ENCODE measurements at regions not wholly inside any gene's neighbourhood (a gene's known extent, or its start where the extent isn't known, plus 50 kb on each side); places are given as distances from the start of the nearest gene placed in this dataset.

DNA sequence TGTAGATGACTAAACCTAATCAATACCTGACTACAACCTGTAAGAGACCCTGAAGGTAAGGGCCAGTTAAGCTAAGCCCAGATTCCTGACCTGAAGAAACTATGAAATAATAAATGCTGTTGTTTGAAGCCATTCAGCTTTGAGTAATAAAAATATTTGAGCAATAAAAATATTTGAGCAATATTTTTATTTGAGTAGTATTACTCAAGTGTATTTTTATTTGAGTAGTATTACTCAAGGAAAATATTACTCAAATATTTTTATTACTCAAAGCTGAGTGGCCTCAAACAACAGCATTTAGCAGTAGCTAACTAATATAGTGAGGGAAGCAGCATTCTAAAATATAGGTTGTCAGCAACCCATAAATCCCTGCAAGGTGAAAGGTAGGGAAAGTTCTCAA, 143.8 kb upstream of the RARB start:
- Mint-ChIP-seq H3K27ac (no peak overlapping the region), H3K9me3 (peaks cover 0 to 12% (median 8%) of the 10 kb centered on the region in 7 donors), H3K36me3 (no peaks in the 10 kb centered on the region), H3K27me3 (ENCODE audit: low read depth in 3 of 3) (peaks cover 0 to 2% (median 0%) of the 10 kb centered on the region in 3 donors), H3K4me1 (no peaks in the 10 kb centered on the region), H3K4me3 (no peak overlapping the region)
- Histone ChIP-seq H3K9me3 (replicated peaks in 1 of 2; ENCODE audit: control insufficient read depth in 1 of 2, insufficient read depth in 1 of 2, low read length in 2 of 2) (peaks cover 5 to 8% of the 10 kb centered on the region in 2 donors), H3K79me2 (ENCODE audit: insufficient read depth, low read length) (no peaks in the 10 kb centered on the region), H3K4me1 (ENCODE audit: control insufficient read depth in 1 of 2, insufficient read depth in 2 of 2, low read length in 2 of 2) (no peaks in the 10 kb centered on the region), H3K36me3 (replicated peaks in 1 of 2; ENCODE audit: control insufficient read depth in 1 of 2, insufficient read depth in 2 of 2, low read length in 2 of 2) (no peaks in the 10 kb centered on the region), H3K27ac (ENCODE audit: low read depth in 1 of 2, low read length in 2 of 2) (no peak overlapping the region), H2AFZ (ENCODE audit: insufficient read depth, low read depth, low read length, poor library complexity, severe bottlenecking) (no peak overlapping the region), H3K4me3 (replicated peaks in 1 of 3; ENCODE audit: low read depth in 2 of 3, low read length in 3 of 3) (no peak overlapping the region), H3K4me2 (replicated peaks; ENCODE audit: extremely low read depth, low read length, poor library complexity, severe bottlenecking) (no peak overlapping the region), H3K27me3 (ENCODE audit: control insufficient read depth in 2 of 2, insufficient read depth in 2 of 2, low read length in 2 of 2) (no peaks in the 10 kb centered on the region), H3K9ac (ENCODE audit: insufficient read depth, low read length, poor library complexity, severe bottlenecking) (no peak overlapping the region), H4K20me1 (ENCODE audit: insufficient read depth, low read length) (no peaks in the 10 kb centered on the region)
- intact Hi-C loops (cut with micrococcal nuclease), result no loop called here
- no peak for DNase-seq
- TF ChIP-seq, protein P1, sequence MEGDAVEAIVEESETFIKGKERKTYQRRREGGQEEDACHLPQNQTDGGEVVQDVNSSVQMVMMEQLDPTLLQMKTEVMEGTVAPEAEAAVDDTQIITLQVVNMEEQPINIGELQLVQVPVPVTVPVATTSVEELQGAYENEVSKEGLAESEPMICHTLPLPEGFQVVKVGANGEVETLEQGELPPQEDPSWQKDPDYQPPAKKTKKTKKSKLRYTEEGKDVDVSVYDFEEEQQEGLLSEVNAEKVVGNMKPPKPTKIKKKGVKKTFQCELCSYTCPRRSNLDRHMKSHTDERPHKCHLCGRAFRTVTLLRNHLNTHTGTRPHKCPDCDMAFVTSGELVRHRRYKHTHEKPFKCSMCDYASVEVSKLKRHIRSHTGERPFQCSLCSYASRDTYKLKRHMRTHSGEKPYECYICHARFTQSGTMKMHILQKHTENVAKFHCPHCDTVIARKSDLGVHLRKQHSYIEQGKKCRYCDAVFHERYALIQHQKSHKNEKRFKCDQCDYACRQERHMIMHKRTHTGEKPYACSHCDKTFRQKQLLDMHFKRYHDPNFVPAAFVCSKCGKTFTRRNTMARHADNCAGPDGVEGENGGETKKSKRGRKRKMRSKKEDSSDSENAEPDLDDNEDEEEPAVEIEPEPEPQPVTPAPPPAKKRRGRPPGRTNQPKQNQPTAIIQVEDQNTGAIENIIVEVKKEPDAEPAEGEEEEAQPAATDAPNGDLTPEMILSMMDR (IDR thresholded peaks at IDR 0.05), result no peak

DNA sequence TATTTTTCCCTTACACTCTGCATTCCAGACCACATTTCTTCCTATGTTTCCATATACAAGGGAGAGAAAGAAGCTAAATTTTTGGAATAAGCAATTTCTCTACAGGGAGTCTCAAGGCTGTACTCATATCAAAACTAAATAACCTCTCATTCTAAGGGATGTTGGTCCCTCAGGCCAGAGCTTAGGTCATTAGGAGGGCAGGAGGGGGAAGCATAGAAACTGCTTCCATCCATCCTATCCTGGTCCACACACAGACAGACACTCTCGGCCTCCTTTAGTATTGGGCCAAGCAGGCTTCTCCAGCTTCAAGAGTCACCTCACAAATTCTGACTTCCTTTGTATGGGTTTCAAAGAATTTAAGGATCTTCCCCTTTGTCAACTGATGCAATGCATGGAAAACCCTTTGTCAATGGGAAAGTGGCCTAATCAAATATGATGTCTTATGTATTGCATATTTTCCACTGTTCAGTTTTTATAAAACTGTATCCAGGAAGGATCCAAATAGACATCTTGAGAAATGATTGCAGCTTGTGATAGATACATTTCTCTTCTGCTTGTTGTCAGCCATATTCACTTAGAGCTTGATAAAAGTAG, 140.7 kb upstream of the RARB start:
- no peak overlapping the region for H3K27ac Mint-ChIP-seq
- WGBS (ENCODE audit: insufficient coverage), result no CpG with 5 or more reads among the region's 1 CpG
- Histone ChIP-seq H3K4me2 (replicated peaks; ENCODE audit: extremely low read depth, low read length, poor library complexity, severe bottlenecking) (no peak overlapping the region), H3K36me3 (replicated peaks in 1 of 2; ENCODE audit: control insufficient read depth in 1 of 2, insufficient read depth in 2 of 2, low read length in 2 of 2) (no peaks in the 10 kb centered on the region), H3K27me3 (ENCODE audit: control insufficient read depth in 2 of 2, insufficient read depth in 2 of 2, low read length in 2 of 2) (no peaks in the 10 kb centered on the region), H3K4me1 (ENCODE audit: control insufficient read depth in 1 of 2, insufficient read depth in 2 of 2, low read length in 2 of 2) (no peaks in the 10 kb centered on the region), H3K4me3 (replicated peaks in 1 of 3; ENCODE audit: low read depth in 2 of 3, low read length in 3 of 3) (no peak overlapping the region), H2AFZ (ENCODE audit: insufficient read depth, low read depth, low read length, poor library complexity, severe bottlenecking) (no peak overlapping the region), H4K20me1 (ENCODE audit: insufficient read depth, low read length) (no peaks in the 10 kb centered on the region), H3K9ac (ENCODE audit: insufficient read depth, low read length, poor library complexity, severe bottlenecking) (no peak overlapping the region), H3K9me3 (replicated peaks in 1 of 2; ENCODE audit: control insufficient read depth in 1 of 2, insufficient read depth in 1 of 2, low read length in 2 of 2) (peaks cover 5 to 8% of the 10 kb centered on the region in 2 donors), H3K27ac (ENCODE audit: low read depth in 1 of 2, low read length in 2 of 2) (no peak overlapping the region), H3K79me2 (ENCODE audit: insufficient read depth, low read length) (no peaks in the 10 kb centered on the region)
- H3K4me1 Mint-ChIP-seq, result no peaks in the 10 kb centered on the region
- TF ChIP-seq, protein P1 (IDR thresholded peaks at IDR 0.05), result no peak
- peaks cover 0 to 12% (median 7%) of the 10 kb centered on the region in 7 donors for H3K9me3 Mint-ChIP-seq
- no peak overlapping the region for H3K4me3 Mint-ChIP-seq
- no peak for DNase-seq
- H3K36me3 Mint-ChIP-seq, result no peaks in the 10 kb centered on the region
- no peaks in the 10 kb centered on the region for H3K27me3 Mint-ChIP-seq (ENCODE audit: low read depth in 3 of 3)
- intact Hi-C loops (cut with micrococcal nuclease), result no loop called here

Measured in CD14-positive monocyte (primary cell).